GM12874 (cell line): ENCODE measurements at regions not wholly inside any gene's neighbourhood (a gene's known extent, or its start where the extent isn't known, plus 50 kb on each side); places are given as distances from the start of the nearest gene placed in this dataset.

ENCODE experiments used
- CTCF ChIP-seq: IDR thresholded peaks from 2 replicates; pipeline ENCODE4 v1.5.1; 2011; ENCODE audit warnings: low read depth, mild to moderate bottlenecking, control low read depth, low read length, moderate library complexity; ENCODE audit not compliant: insufficient read depth

DNA sequence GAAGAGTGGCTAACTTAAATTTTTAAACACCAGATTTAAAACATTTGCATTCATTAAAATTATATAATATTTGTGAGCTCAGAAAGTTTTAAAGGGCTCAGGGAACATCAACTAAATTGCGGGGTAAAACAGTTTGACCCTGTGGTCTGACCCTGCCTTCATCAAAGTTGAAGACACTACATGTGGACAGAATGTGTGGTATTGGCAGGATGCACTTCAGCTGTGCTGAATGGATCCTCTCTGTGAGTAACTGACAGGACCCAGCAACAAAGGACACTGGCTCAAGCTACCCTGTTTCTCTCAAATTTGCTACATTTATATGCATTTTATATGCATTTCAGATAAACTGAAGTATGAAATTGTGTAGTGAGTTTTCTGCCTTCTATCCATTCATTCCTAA is 288.5 kb downstream of the ZNF608 start:
- TF ChIP-seq CTCF: no peak

- TF ChIP-seq CTCF: no peak
Measured at GRCh38 chr5:124457101-124457500, 289.3 kb downstream of the ZNF608 start.

- no peak for TF ChIP-seq CTCF
Measured at GRCh38 chr5:124456249-124456648, 290.2 kb downstream of the ZNF608 start.

DNA sequence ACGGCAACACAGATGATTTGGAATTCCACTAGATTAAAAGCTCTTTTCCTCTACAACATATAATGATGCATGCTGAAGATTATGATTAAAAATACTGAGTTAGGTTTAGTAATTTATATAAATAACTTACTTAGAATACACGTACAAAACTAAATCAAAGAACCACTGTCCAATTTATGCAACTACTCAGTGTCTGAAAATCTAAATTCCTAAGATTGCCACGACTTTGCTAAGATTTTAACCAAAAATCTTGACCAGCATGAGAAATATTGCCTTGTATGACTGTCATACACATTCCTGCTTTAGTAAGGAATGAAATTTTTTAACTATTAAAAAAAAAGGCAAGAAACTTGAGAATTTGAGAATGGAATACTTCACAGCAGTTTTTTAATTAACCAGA is 292.4 kb downstream of the ZNF608 start:
- TF ChIP-seq CTCF: no peak

DNA sequence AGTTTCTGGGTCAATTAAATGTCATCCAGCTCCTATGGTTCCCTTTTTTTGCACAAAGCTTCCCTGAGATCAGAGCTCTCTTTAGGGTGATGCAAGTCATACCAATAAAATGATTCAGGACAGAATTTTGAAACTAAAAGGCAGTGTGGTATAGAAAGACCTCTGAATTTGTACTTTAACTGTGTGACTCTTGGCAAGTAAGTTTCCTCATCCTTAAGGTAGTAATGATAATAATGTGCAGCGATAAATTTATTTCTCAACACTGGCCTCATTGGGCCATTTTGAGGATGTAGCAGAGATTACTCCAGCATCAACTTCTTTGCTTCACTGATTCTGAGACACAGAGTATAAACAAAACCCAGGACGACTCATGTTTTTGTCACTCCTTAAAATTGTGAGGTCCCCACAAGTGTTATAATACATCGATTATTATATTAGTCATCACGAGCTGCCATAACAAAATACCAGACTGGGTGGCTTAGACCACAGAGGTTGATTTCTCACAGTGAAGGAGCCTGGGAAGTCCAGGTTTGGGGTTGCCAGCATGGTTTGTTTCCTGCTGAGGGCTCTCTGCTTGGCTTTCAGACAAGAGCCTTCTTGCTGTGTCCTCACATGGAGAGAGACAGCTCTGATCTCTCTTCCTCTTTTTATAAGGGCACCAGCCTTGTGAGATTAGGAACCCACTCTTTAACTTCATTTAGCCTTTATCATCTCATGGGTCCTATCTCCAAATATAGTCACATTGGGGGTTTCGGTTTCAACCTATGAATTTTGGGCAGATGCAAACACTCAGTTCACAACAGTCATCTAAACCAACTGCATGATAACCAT is 293.0 kb downstream of the ZNF608 start:
- no peak for TF ChIP-seq CTCF

DNA sequence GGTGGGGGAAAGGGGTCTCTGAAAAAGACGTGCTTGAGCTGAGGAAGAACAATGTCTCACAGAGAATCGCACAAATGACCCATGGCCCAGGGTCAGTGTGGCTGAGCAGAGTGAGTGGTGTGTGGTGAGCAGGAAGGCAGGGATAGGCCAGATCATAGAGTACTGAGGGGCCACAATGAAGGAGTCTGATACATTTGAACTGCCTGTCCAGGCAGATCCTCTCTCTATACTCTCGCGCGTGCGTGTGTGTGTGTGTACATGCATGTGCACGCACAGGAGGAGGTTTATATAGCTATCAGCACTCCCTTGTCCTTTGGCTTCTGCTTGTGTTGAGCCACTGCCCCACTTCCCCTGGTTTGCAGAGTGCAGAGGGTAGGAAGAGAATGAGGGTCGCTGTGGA is 294.0 kb downstream of the ZNF608 start:
- no peak for TF ChIP-seq CTCF

- no peak for TF ChIP-seq CTCF
Measured at GRCh38 chr5:124451721-124452383, 294.6 kb downstream of the ZNF608 start.
